IMR-90 (cell line): ENCODE measurements at regions not wholly inside any gene's neighbourhood (a gene's known extent, or its start where the extent isn't known, plus 50 kb on each side); places are given as distances from the start of the nearest gene placed in this dataset.

Source experiments
- ATAC-seq: fragments of 200-7000 bp; cut with Tn5 transposase; 2 replicates; pipeline ENCODE4 v1.9.1; 2020; ENCODE audit warnings: low read depth, mild to moderate bottlenecking, moderate library complexity
- BruUV-seq: library from RNA; stranded (reverse); fragments of 400-500 nt; replicated peaks from 2 replicates; lab custom pipeline; 2021; lab: Mats Ljungman, UMichigan
- CTCF ChIA-PET: fragments of 300-600 bp; formaldehyde crosslinking; extraction: SDS; loops from one replicate; lab custom pipeline; 2021; ENCODE audit warnings: antibody characterized with exemption; lab: Yijun Ruan, JAX
- POLR2A ChIA-PET: fragments of 300-600 bp; sonication (Branson Sonifier 250); formaldehyde crosslinking; loops from one replicate; lab custom pipeline; 2022; ENCODE audit warnings: antibody characterized with exemption; ENCODE audit not compliant: unreplicated experiment; lab: Charles Lee
- DNase-seq: peaks from one replicate; pipeline ENCODE4 v3.0.0; 2013
- H2AFZ ChIP-seq: replicated peaks from 2 replicates; pipeline ENCODE3; 2013; ENCODE audit warnings: low read length, mild to moderate bottlenecking; ENCODE audit not compliant: poor library complexity
- H2AK5ac ChIP-seq: 2 replicates; pipeline ENCODE4 v1.6.1; 2013; ENCODE audit warnings: low read depth, low read length, inconsistent platforms
- H2AK9ac ChIP-seq: replicated peaks from 2 replicates; pipeline ENCODE3; 2013; ENCODE audit warnings: mild to moderate bottlenecking, low read depth, low read length, moderate library complexity; ENCODE audit not compliant: poor library complexity
- H2BK120ac ChIP-seq: 2 replicates; pipeline ENCODE4 v1.6.1; 2013; ENCODE audit warnings: low read depth, low read length, inconsistent platforms
- H2BK15ac ChIP-seq: 3 replicates; pipeline ENCODE4 v1.6.1; 2013; ENCODE audit warnings: low read depth, low read length, inconsistent platforms
- H2BK20ac ChIP-seq: 2 replicates; pipeline ENCODE4 v1.6.1; 2013; ENCODE audit warnings: low read depth, mild to moderate bottlenecking, inconsistent platforms, low read length, moderate library complexity
- H2BK5ac ChIP-seq: 2 replicates; pipeline ENCODE4 v1.6.1; 2013; ENCODE audit warnings: mild to moderate bottlenecking, low read depth, low read length, inconsistent platforms; ENCODE audit not compliant: poor library complexity, severe bottlenecking
- H3K14ac ChIP-seq: replicated peaks from 2 replicates; pipeline ENCODE4 v1.6.1; 2013; ENCODE audit warnings: low read depth, low read length, inconsistent platforms
- H3K18ac ChIP-seq: 2 replicates; pipeline ENCODE4 v1.6.1; 2013; ENCODE audit warnings: low read depth, low read length, control low read depth
- H3K23ac ChIP-seq: 2 replicates; pipeline ENCODE4 v1.6.1; 2013; ENCODE audit warnings: low read depth, low read length, inconsistent platforms
- H3K27ac ChIP-seq: 2 replicates; pipeline ENCODE4 v1.5.1; 2013; ENCODE audit warnings: mild to moderate bottlenecking, control low read depth, low read length; ENCODE audit not compliant: insufficient read depth
- H3K27me3 ChIP-seq: 2 replicates; pipeline ENCODE4 v1.6.1; 2013; ENCODE audit warnings: low read length; ENCODE audit not compliant: control insufficient read depth, insufficient read depth
- H3K36me3 ChIP-seq: 2 replicates; pipeline ENCODE4 v1.6.1; 2013; ENCODE audit warnings: low read length, mixed read lengths; ENCODE audit not compliant: control insufficient read depth, insufficient read depth
- H3K4ac ChIP-seq: 2 replicates; pipeline ENCODE4 v1.6.1; 2013; ENCODE audit warnings: low read depth, low read length, inconsistent platforms
- H3K4me1 ChIP-seq: 2 replicates; pipeline ENCODE4 v1.6.1; 2013; ENCODE audit warnings: low read length, mixed read lengths; ENCODE audit not compliant: control insufficient read depth, insufficient read depth
- H3K4me2 ChIP-seq: 2 replicates; pipeline ENCODE4 v1.6.1; 2013; ENCODE audit warnings: low read depth, mild to moderate bottlenecking, control low read depth, low read length, moderate library complexity
- H3K4me3 ChIP-seq: 2 replicates; pipeline ENCODE4 v1.5.1; 2013; ENCODE audit warnings: low read depth, mild to moderate bottlenecking, control low read depth, low read length, moderate library complexity; ENCODE audit not compliant: insufficient read depth
- H3K56ac ChIP-seq: 2 replicates; pipeline ENCODE4 v1.6.1; 2013; ENCODE audit warnings: low read length, inconsistent platforms; ENCODE audit not compliant: insufficient read depth; ENCODE audit errors: extremely low read depth
- H3K79me1 ChIP-seq, 2 experiments: 2 replicates each; pipeline ENCODE4 v1.6.1; 2013; ENCODE audit warnings: low read length in 2 of 2, inconsistent platforms in 1 of 2, low read depth in 1 of 2
- H3K9ac ChIP-seq: 2 replicates; pipeline ENCODE4 v1.6.1; 2013; ENCODE audit warnings: low read depth, low read length, control low read depth
- H3K9me1 ChIP-seq: 2 replicates; pipeline ENCODE4 v1.6.1; 2013; ENCODE audit warnings: low read length, inconsistent platforms; ENCODE audit not compliant: insufficient read depth
- H3K9me3 ChIP-seq: 2 replicates; pipeline ENCODE4 v1.6.1; 2013; ENCODE audit warnings: low read length; ENCODE audit not compliant: control insufficient read depth, insufficient read depth
- H4K20me1 ChIP-seq: 2 replicates; pipeline ENCODE4 v1.6.1; 2013; ENCODE audit warnings: low read length, inconsistent platforms; ENCODE audit not compliant: insufficient read depth
- H4K5ac ChIP-seq: 2 replicates; pipeline ENCODE4 v1.6.1; 2013; ENCODE audit warnings: mild to moderate bottlenecking, low read depth, low read length, control low read depth
- H4K8ac ChIP-seq, 2 experiments: 2 replicates each; pipeline ENCODE4 v1.6.1; 2013; ENCODE audit warnings: low read depth in 2 of 2, low read length in 2 of 2, control low read depth in 1 of 2, inconsistent platforms in 1 of 2
- H4K91ac ChIP-seq: 2 replicates; pipeline ENCODE4 v1.6.1; 2013; ENCODE audit warnings: low read depth, low read length, inconsistent platforms; ENCODE audit not compliant: insufficient read depth
- BHLHE40 ChIP-seq: fragments of 150-350 bp; IDR thresholded peaks from 2 replicates; pipeline ENCODE4 v1.6.1; 2016; ENCODE audit warnings: mild to moderate bottlenecking, low read depth, low read length
- CEBPB ChIP-seq: IDR thresholded peaks from 2 replicates; pipeline ENCODE4 v1.6.1; 2012; ENCODE audit warnings: low read depth, low read length, improper control_type of control experiment
- CHD1 ChIP-seq: IDR thresholded peaks from 2 replicates; pipeline ENCODE4 v1.6.1; 2012; ENCODE audit warnings: low read depth, low read length, improper control_type of control experiment
- FOS ChIP-seq: fragments of 150-350 bp; IDR thresholded peaks from 2 replicates; pipeline ENCODE4 v1.6.1; 2016; ENCODE audit warnings: low read depth, low read length
- MAFK ChIP-seq: IDR thresholded peaks from 2 replicates; pipeline ENCODE4 v1.6.1; 2012; ENCODE audit warnings: low read depth, low read length, improper control_type of control experiment
- MAZ ChIP-seq: IDR thresholded peaks from 2 replicates; pipeline ENCODE4 v1.6.1; 2012; ENCODE audit warnings: low read depth, mild to moderate bottlenecking, low read length, improper control_type of control experiment, moderate library complexity, borderline replicate concordance
- MXI1 ChIP-seq: IDR thresholded peaks from 2 replicates; pipeline ENCODE4 v1.6.1; 2012; ENCODE audit warnings: low read depth, mild to moderate bottlenecking, low read length, moderate library complexity, borderline replicate concordance
- NFE2L2 ChIP-seq: fragments of 150-350 bp; IDR thresholded peaks from 2 replicates; pipeline ENCODE4 v1.6.1; 2016; ENCODE audit warnings: low read depth, mild to moderate bottlenecking, low read length
- POLR2A ChIP-seq: IDR thresholded peaks from 2 replicates; pipeline ENCODE4 v1.6.1; 2012; ENCODE audit warnings: mild to moderate bottlenecking, low read depth, low read length
- RAD21 ChIP-seq: IDR thresholded peaks from 2 replicates; pipeline ENCODE4 v1.6.1; 2012; ENCODE audit warnings: low read length, improper control_type of control experiment
- RCOR1 ChIP-seq: IDR thresholded peaks from 2 replicates; pipeline ENCODE4 v1.6.1; 2012; ENCODE audit warnings: mild to moderate bottlenecking, low read length, improper control_type of control experiment; ENCODE audit not compliant: insufficient replicate concordance
- RFX5 ChIP-seq: IDR thresholded peaks from 2 replicates; pipeline ENCODE4 v1.8.0; 2012; ENCODE audit warnings: low read depth, mild to moderate bottlenecking, low read length, moderate library complexity
- SMC3 ChIP-seq: fragments of 150-350 bp; IDR thresholded peaks from 2 replicates; pipeline ENCODE4 v1.6.1; 2016; ENCODE audit warnings: low read depth, mild to moderate bottlenecking, antibody characterized with exemption, low read length, moderate library complexity
- WGBS, 2 experiments: methylation state at CpG; one replicate each; pipeline versions ENCODE4 v1.1.5 to v1.1.7; 2013; ENCODE audit warnings: missing lambda C conversion rate in 2 of 2; ENCODE audit not compliant: insufficient read length in 1 of 2; ENCODE audit errors: extremely low coverage in 2 of 2; 5-methylcytosine and 5-hydroxymethylcytosine counted together
- dilution Hi-C: fragments of 300-500 bp; cut with HindIII; formaldehyde crosslinking; loops from one replicate; pipeline ENCODE4 v1.14.3; 2018; ENCODE audit warnings: low sequenced_read_pairs; ENCODE audit not compliant: unreplicated experiment
- in situ Hi-C: fragments of 300-500 bp; cut with MboI; formaldehyde crosslinking; loops from 3 replicates; pipeline ENCODE4 v1.14.3; 2019; ENCODE audit warnings: low sequenced_read_pairs, inconsistent platforms, mixed read lengths
- intact Hi-C: fragments of 100-400 bp; cut with micrococcal nuclease; formaldehyde crosslinking; loops from 2 replicates; pipeline ENCODE4 v1.10.0; 2022
- TF ChIP-seq, protein P1 (sequence below): conservative IDR thresholded peaks from 2 replicates; pipeline ENCODE4 v1.5.1; 2012; ENCODE audit warnings: mild to moderate bottlenecking, low read depth, low read length, improper control_type of control experiment

DNA sequence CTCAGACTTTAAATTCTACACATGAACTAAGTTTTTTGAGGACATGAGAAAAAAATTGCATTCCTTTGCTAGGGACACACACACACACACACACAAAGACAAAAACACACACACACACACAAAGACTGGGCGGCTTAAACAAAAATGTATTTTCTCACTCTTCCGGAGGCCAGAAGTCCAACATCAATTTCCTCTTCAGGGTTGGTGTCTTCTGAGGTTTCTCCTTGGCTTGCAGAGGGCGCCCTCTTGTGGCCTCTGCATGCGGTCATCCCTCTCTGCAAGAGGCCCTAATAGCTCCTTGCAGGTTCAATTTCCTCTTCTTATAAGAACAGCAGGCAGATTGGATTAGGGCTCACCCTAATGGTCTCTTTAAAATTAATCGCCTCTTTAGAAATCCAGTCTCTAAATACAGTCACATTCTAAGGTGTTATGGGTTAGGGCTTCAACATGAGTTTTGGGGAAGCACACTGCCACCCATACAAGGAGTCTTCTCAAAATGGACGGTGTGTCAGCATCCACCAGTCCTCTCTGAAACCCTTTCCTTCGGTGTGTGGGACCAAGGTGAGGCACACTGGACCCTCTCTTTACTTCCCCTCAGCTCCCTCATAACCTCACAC, 61.4 kb downstream of the GPR6 start:
- H3K27ac ChIP-seq: no peak overlapping the region
- no peak overlapping the region for H4K8ac ChIP-seq
- peaks cover 7% of the 10 kb centered on the region for H3K27me3 ChIP-seq
- no peaks in the 10 kb centered on the region for H4K20me1 ChIP-seq
- no peak overlapping the region for H2BK20ac ChIP-seq
- no peaks in the 10 kb centered on the region for H3K36me3 ChIP-seq
- no peak overlapping the region for H4K5ac ChIP-seq
- H2AFZ ChIP-seq: peak overlapping the region; percentile 76
- no peak overlapping the region for H2BK120ac ChIP-seq
- TF ChIP-seq NFE2L2: no peak
- peak; percentile 51; the same call in 1 of the 2 replicates for TF ChIP-seq POLR2A
- TF ChIP-seq MAZ: no peak
- TF ChIP-seq MXI1: no peak
- TF ChIP-seq SMC3: peak; percentile 99
- no peak for TF ChIP-seq FOS
- no peak for TF ChIP-seq MAFK
- TF ChIP-seq, protein P1, sequence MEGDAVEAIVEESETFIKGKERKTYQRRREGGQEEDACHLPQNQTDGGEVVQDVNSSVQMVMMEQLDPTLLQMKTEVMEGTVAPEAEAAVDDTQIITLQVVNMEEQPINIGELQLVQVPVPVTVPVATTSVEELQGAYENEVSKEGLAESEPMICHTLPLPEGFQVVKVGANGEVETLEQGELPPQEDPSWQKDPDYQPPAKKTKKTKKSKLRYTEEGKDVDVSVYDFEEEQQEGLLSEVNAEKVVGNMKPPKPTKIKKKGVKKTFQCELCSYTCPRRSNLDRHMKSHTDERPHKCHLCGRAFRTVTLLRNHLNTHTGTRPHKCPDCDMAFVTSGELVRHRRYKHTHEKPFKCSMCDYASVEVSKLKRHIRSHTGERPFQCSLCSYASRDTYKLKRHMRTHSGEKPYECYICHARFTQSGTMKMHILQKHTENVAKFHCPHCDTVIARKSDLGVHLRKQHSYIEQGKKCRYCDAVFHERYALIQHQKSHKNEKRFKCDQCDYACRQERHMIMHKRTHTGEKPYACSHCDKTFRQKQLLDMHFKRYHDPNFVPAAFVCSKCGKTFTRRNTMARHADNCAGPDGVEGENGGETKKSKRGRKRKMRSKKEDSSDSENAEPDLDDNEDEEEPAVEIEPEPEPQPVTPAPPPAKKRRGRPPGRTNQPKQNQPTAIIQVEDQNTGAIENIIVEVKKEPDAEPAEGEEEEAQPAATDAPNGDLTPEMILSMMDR: peak; percentile 98
- TF ChIP-seq BHLHE40: no peak
- no peak for TF ChIP-seq CHD1
- no peak for TF ChIP-seq RCOR1
- TF ChIP-seq RFX5: no peak
- peak; percentile 97 for TF ChIP-seq RAD21
- no peak for TF ChIP-seq CEBPB
- no peak overlapping the region for H2BK5ac ChIP-seq
- H3K4me3 ChIP-seq: 0 out of 2 replicates have a peak overlapping the region, but pooled peaks have one; percentile 5
- no peak overlapping the region for H3K23ac ChIP-seq
- H3K9me1 ChIP-seq: no peaks in the 10 kb centered on the region
- peak; percentile 90 for ATAC-seq
- BruUV-seq: no TSS peak
- intact Hi-C loops (loop anchor here (1.0 to 10.0 kb wide), 5 partner anchors 245 to 512 kb away; no protein-coding TSS in a partner anchor), dilution Hi-C loops (loop anchor here (25.0 kb wide), 1 partner anchor 327 kb away; no protein-coding TSS in a partner anchor), in situ Hi-C loops (no loop called here)
- ChIA-PET CTCF (interaction anchor here (0.6 to 4.8 kb wide), 37 partner anchors 8 to 620 kb away, joined by 3 to 78 read pairs (median 4); partner anchors contain the start of genes AK9 and FIG4), POLR2A (interaction anchor here (1.0 kb wide), 1 partner anchor 346 kb away, joined by 3 read pairs; no protein-coding TSS in a partner anchor)
- no peak overlapping the region for H2AK9ac ChIP-seq
- no peak overlapping the region for H4K91ac ChIP-seq
- no peaks in the 10 kb centered on the region for H3K4me1 ChIP-seq
- H2AK5ac ChIP-seq: no peak overlapping the region
- H3K9ac ChIP-seq: no peak overlapping the region
- no peak overlapping the region for H3K4ac ChIP-seq
- H3K4me2 ChIP-seq: peak overlapping the region; percentile 43
- no peaks in the 10 kb centered on the region for H3K9me3 ChIP-seq
- no peak overlapping the region for H3K14ac ChIP-seq
- no peaks in the 10 kb centered on the region for H3K79me1 ChIP-seq
- no peak overlapping the region for H3K18ac ChIP-seq
- H2BK15ac ChIP-seq: no peak overlapping the region
- DNase-seq: peak; percentile 87
- H3K56ac ChIP-seq: no peak overlapping the region
- no CpG with 5 or more reads among the region's 7 CpGs for WGBS, 2 experiments
